Trophoblast cell (in vitro differentiated cells and primary cell): ENCODE measurements at regions not wholly inside any gene's neighbourhood (a gene's known extent, or its start where the extent isn't known, plus 50 kb on each side); places are given as distances from the start of the nearest gene placed in this dataset.

ENCODE experiments used
- DNase-seq, 2 donors: peaks; one replicate each; pipeline ENCODE4 v3.0.0-alpha.2; 2016
- H2AFZ ChIP-seq: 2 replicates; pipeline ENCODE4 v1.6.1; 2013; ENCODE audit warnings: low read length, moderate library complexity, mild to moderate bottlenecking; ENCODE audit not compliant: insufficient read depth, poor library complexity
- H2AK5ac ChIP-seq: 2 replicates; pipeline ENCODE4 v1.6.1; 2013; ENCODE audit warnings: mild to moderate bottlenecking, low read length
- H2BK120ac ChIP-seq: 2 replicates; pipeline ENCODE4 v1.6.1; 2013; ENCODE audit warnings: low read length, mild to moderate bottlenecking, moderate library complexity; ENCODE audit not compliant: insufficient read depth, poor library complexity
- H2BK12ac ChIP-seq: 2 replicates; pipeline ENCODE4 v1.6.1; 2013; ENCODE audit warnings: mild to moderate bottlenecking, low read length, moderate library complexity
- H2BK5ac ChIP-seq: 2 replicates; pipeline ENCODE4 v1.6.1; 2013; ENCODE audit warnings: low read length, low read depth, moderate library complexity, mild to moderate bottlenecking; ENCODE audit not compliant: poor library complexity
- H3K14ac ChIP-seq: 2 replicates; pipeline ENCODE4 v1.6.1; 2013; ENCODE audit warnings: mild to moderate bottlenecking, low read length
- H3K18ac ChIP-seq: 2 replicates; pipeline ENCODE4 v1.6.1; 2013; ENCODE audit warnings: mild to moderate bottlenecking, low read length
- H3K23ac ChIP-seq: 2 replicates; pipeline ENCODE4 v1.6.1; 2013; ENCODE audit warnings: low read length
- H3K27ac ChIP-seq: 2 replicates; pipeline ENCODE4 v1.5.1; 2013; ENCODE audit warnings: low read depth, mild to moderate bottlenecking, inconsistent platforms, low read length, moderate library complexity
- H3K27me3 ChIP-seq: 2 replicates; pipeline ENCODE4 v1.6.1; 2013; ENCODE audit warnings: inconsistent platforms, mild to moderate bottlenecking, low read length, moderate library complexity; ENCODE audit not compliant: insufficient read depth
- H3K36me3 ChIP-seq, 2 experiments: 1 replicate in 1 of 2; 2 replicates in 1 of 2; pipeline ENCODE4 v1.6.1; 2013; ENCODE audit warnings: low read length in 2 of 2, mild to moderate bottlenecking in 2 of 2, moderate library complexity in 1 of 2; ENCODE audit not compliant: insufficient read depth in 2 of 2, control insufficient read depth in 1 of 2
- H3K4ac ChIP-seq: 2 replicates; pipeline ENCODE4 v1.6.1; 2013; ENCODE audit warnings: low read depth, mild to moderate bottlenecking, low read length, moderate library complexity
- H3K4me1 ChIP-seq, 2 experiments: 1 replicate in 1 of 2; 2 replicates in 1 of 2; pipeline ENCODE4 v1.6.1; 2013; ENCODE audit warnings: low read length in 2 of 2, mild to moderate bottlenecking in 2 of 2, moderate library complexity in 1 of 2; ENCODE audit not compliant: insufficient read depth in 2 of 2, control insufficient read depth in 1 of 2
- H3K4me2 ChIP-seq: 2 replicates; pipeline ENCODE4 v1.6.1; 2013; ENCODE audit warnings: inconsistent platforms, mild to moderate bottlenecking, low read length, moderate library complexity
- H3K4me3 ChIP-seq: 2 replicates; pipeline ENCODE4 v1.5.1; 2013; ENCODE audit warnings: mild to moderate bottlenecking, low read depth, low read length, inconsistent platforms
- H3K79me1 ChIP-seq: one replicate; pipeline ENCODE4 v1.6.1; 2013; ENCODE audit warnings: low read length
- H3K79me2 ChIP-seq: 2 replicates; pipeline ENCODE4 v1.6.1; 2013; ENCODE audit warnings: low read length, mild to moderate bottlenecking; ENCODE audit not compliant: control insufficient read depth, insufficient read depth, poor library complexity
- H3K9ac ChIP-seq: 2 replicates; pipeline ENCODE4 v1.6.1; 2013; ENCODE audit warnings: mild to moderate bottlenecking, low read length
- H3K9me3 ChIP-seq: 2 replicates; pipeline ENCODE4 v1.6.1; 2013; ENCODE audit warnings: low read depth, mild to moderate bottlenecking, control low read depth, inconsistent platforms, low read length; ENCODE audit not compliant: insufficient read depth
- H4K12ac ChIP-seq: 2 replicates; pipeline ENCODE4 v1.6.1; 2013; ENCODE audit warnings: low read depth, mild to moderate bottlenecking, low read length, moderate library complexity
- H4K8ac ChIP-seq: 2 replicates; pipeline ENCODE4 v1.6.1; 2013; ENCODE audit warnings: low read depth, mild to moderate bottlenecking, low read length, moderate library complexity
- H4K91ac ChIP-seq: one replicate; pipeline ENCODE4 v1.6.1; 2013; ENCODE audit warnings: low read depth, mild to moderate bottlenecking, low read length, moderate library complexity
- WGBS: extraction: QIAGEN DNeasy Blood & Tissue Kit; methylation state at CpG from one replicate; pipeline ENCODE4 v1.1.7; 2013; ENCODE audit warnings: missing lambda C conversion rate; ENCODE audit not compliant: insufficient read length, insufficient coverage; ENCODE audit errors: extremely low coverage; 5-methylcytosine and 5-hydroxymethylcytosine counted together

DNA sequence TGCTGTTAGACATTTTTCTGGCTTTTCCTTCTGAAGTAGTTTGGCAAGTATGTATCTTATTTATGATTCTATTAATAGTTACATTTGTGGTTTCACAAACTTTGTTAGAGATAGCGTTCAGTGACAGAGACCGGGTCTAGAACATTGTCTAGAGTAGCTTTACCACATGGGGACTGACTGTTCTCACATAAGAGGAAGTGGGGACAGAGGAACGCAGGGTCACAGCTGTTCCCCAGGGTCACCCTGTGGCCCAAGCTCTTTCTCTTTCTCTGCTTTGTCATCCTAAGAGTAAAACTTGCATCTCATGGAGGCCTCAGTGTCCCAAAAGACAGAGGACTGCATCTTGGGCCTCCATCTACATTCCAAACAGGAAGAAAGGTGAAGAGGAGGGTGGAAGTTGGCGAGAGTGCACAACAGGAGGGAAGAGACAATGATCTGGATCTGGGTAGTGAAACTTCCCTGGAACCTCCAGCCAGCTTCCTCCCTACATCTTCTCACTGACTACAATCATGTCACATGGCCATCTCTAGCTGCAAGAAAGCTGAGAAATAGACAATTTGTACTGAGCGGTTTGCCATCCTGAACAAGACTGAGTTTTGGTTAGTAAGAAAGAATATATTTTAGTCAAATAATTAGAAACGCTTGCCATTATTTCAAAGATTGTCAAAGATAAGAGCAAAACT, 645.8 kb upstream of the ARID1B start:
- no peak overlapping the region for H2AFZ ChIP-seq
- H2BK120ac ChIP-seq: no peak overlapping the region
- H3K4me1 ChIP-seq: peaks cover 0 to 2% of the 10 kb centered on the region in 2 experiments
- H3K4me2 ChIP-seq: no peak overlapping the region
- no peak overlapping the region for H3K4ac ChIP-seq
- H3K79me1 ChIP-seq: no peaks in the 10 kb centered on the region
- H4K91ac ChIP-seq: no peak overlapping the region
- H3K23ac ChIP-seq: no peak overlapping the region
- no peak overlapping the region for H3K9ac ChIP-seq
- no peak overlapping the region for H3K18ac ChIP-seq
- no CpG with 5 or more reads among the region's 6 CpGs for WGBS
- H2BK5ac ChIP-seq: no peak overlapping the region
- H3K9me3 ChIP-seq: no peaks in the 10 kb centered on the region
- H2AK5ac ChIP-seq: no peak overlapping the region
- no peaks in the 10 kb centered on the region for H3K79me2 ChIP-seq
- no peak overlapping the region for H3K14ac ChIP-seq
- no peak overlapping the region for H2BK12ac ChIP-seq
- no peak for DNase-seq
- no peaks in the 10 kb centered on the region for H3K27me3 ChIP-seq
- H3K4me3 ChIP-seq: no peak overlapping the region
- H4K8ac ChIP-seq: no peak overlapping the region
- no peak overlapping the region for H4K12ac ChIP-seq
- H3K36me3 ChIP-seq: no peaks in the 10 kb centered on the region
- H3K27ac ChIP-seq: no peak overlapping the region

DNA sequence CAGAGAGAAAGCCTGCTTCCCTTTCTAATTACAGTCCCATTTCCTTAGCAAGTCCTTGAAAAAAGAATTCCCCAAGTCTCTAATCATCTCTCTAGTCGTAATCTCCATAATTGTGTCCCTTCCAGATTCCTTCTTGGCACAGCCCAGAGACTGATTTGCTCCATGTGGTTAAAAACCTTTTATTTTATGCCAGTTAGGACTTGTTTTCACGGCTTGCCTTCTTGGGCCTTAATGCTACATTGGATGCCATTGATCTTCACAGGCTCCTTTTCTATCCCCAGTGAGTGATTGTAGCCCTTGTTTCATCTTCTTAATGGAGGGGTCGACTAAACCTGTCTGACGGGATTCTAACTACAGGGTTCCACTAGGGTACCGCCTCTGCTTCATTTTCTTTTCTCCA, 650.6 kb upstream of the ARID1B start:
- no peak overlapping the region for H2BK5ac ChIP-seq
- H3K23ac ChIP-seq: no peak overlapping the region
- no peaks in the 10 kb centered on the region for H3K79me1 ChIP-seq
- no peaks in the 10 kb centered on the region for H3K9me3 ChIP-seq
- H2AK5ac ChIP-seq: no peak overlapping the region
- H2AFZ ChIP-seq: no peak overlapping the region
- no peaks in the 10 kb centered on the region for H3K79me2 ChIP-seq
- no peak overlapping the region for H4K91ac ChIP-seq
- no peak overlapping the region for H4K8ac ChIP-seq
- no peak for DNase-seq
- no peak overlapping the region for H3K9ac ChIP-seq
- H3K36me3 ChIP-seq: no peaks in the 10 kb centered on the region
- H3K14ac ChIP-seq: no peak overlapping the region
- H3K18ac ChIP-seq: no peak overlapping the region
- WGBS: no CpG with 5 or more reads among the region's 5 CpGs
- H3K4ac ChIP-seq: no peak overlapping the region
- no peaks in the 10 kb centered on the region for H3K27me3 ChIP-seq
- peaks cover 0 to 2% of the 10 kb centered on the region in 2 experiments for H3K4me1 ChIP-seq
- no peak overlapping the region for H4K12ac ChIP-seq
- no peak overlapping the region for H2BK120ac ChIP-seq
- H3K4me2 ChIP-seq: no peak overlapping the region
- H2BK12ac ChIP-seq: no peak overlapping the region
- no peak overlapping the region for H3K27ac ChIP-seq
- H3K4me3 ChIP-seq: no peak overlapping the region

DNA sequence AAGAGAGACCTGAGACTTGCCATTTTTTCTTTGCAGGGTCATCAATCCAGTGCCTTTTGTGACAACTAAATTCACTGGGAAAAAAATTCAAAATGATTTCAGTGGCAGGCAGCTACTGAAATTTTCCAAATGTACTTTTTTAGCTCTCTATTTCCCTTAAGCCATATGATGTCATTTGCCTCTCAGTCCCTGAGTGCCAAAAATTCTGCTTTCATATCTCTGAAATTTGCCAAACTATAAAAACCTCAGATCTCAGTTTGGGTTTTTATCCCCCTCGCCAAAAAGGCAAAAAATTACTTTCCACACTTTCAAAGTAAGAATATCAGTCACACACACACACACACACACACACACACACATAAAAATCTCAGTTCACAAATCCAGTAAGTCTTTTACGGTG, 651.3 kb upstream of the ARID1B start:
- Histone ChIP-seq H4K8ac (no peak overlapping the region), H3K79me1 (no peaks in the 10 kb centered on the region), H2BK5ac (no peak overlapping the region), H3K18ac (no peak overlapping the region), H2BK12ac (no peak overlapping the region), H3K14ac (no peak overlapping the region), H3K9ac (no peak overlapping the region), H4K91ac (no peak overlapping the region), H2AK5ac (no peak overlapping the region), H4K12ac (no peak overlapping the region), H3K4ac (no peak overlapping the region), H2BK120ac (no peak overlapping the region), H3K4me2 (no peak overlapping the region), H3K79me2 (no peaks in the 10 kb centered on the region), H3K23ac (no peak overlapping the region), H2AFZ (no peak overlapping the region), H3K4me1 (peaks cover 0 to 2% of the 10 kb centered on the region in 2 experiments), H3K4me3 (no peak overlapping the region), H3K36me3 (no peaks in the 10 kb centered on the region), H3K9me3 (no peaks in the 10 kb centered on the region), H3K27me3 (no peaks in the 10 kb centered on the region), H3K27ac (no peak overlapping the region)
- no CpG with 5 or more reads among the region's 2 CpGs for WGBS
- DNase-seq: no peak

DNA sequence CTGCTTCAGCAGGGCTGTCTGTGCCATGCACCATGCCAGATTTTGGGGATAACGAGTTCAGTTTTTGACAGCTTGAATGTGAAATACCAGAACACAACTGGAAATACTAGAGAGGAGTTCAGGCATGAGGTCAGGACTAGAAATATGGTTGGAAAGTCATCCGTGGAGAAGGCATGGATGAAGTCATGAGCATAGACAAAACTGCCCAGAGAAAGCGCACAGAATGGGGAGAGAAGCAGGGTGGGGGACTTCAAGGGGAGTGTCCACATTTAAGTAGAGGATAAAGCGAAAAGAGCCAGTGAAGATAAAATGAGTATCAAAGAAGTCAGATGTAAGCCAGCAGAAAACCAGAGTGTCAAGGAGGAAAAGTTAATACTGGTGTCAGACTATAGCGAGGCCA, 653.4 kb upstream of the ARID1B start:
- Histone ChIP-seq H3K4me2 (no peak overlapping the region), H4K8ac (no peak overlapping the region), H3K79me1 (no peaks in the 10 kb centered on the region), H2BK120ac (no peak overlapping the region), H2AFZ (no peak overlapping the region), H2BK12ac (no peak overlapping the region), H2BK5ac (no peak overlapping the region), H3K4me3 (no peak overlapping the region), H3K9ac (no peak overlapping the region), H3K23ac (no peak overlapping the region), H3K9me3 (no peaks in the 10 kb centered on the region), H3K18ac (no peak overlapping the region), H3K36me3 (no peaks in the 10 kb centered on the region), H3K27ac (no peak overlapping the region), H3K4ac (no peak overlapping the region), H4K12ac (no peak overlapping the region), H2AK5ac (no peak overlapping the region), H3K4me1 (peaks cover 0 to 2% of the 10 kb centered on the region in 2 experiments), H3K27me3 (no peaks in the 10 kb centered on the region), H4K91ac (no peak overlapping the region), H3K79me2 (no peaks in the 10 kb centered on the region), H3K14ac (no peak overlapping the region)
- no peak for DNase-seq
- WGBS: no CpG with 5 or more reads among the region's 5 CpGs
